ENCODE measurements at regions not wholly inside any gene's neighbourhood (a gene's known extent, or its start where the extent isn't known, plus 50 kb on each side); places are given as distances from the start of the nearest gene placed in this dataset.

DNA sequence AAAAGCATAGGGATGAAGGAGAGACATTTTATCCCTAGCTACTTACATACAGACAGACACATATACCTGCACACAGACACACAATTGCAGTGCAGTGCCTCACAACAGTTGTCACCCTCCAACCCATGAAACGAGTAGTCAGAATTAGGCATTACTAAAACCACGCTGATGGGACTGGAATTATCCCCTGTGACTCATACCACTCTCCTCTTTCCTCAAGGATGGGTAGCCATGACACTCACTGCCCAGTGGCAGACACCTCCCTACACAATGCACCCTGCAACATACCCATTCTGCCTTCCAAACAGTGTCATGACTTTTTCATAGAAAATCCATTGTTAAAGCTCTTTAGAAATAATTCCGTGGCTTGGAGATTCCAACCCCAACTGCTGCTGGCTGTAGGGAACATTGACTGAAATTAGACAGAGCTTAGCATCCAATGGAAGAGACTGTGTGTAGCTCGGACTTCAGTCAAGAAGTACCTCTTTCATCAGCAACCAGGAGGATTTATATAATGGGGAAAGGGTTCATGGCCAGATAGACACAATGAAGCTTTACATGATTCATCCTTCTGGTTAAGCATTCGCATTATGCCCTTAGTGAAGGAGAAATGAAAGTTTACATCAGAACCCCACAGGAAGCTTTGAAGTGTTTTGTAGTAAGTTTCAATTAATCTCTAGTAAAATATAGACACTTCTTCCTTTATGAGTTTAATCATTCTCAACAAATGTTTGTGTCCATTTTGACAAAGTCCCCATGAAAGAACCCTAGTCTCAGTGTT is 155.2 kb downstream of the FBXO15 start:
- DNase-seq (ENCODE audit: low spot score): no peak
- no peak for ATAC-seq (ENCODE audit: low FRiP score)
- TF ChIP-seq, protein P1, sequence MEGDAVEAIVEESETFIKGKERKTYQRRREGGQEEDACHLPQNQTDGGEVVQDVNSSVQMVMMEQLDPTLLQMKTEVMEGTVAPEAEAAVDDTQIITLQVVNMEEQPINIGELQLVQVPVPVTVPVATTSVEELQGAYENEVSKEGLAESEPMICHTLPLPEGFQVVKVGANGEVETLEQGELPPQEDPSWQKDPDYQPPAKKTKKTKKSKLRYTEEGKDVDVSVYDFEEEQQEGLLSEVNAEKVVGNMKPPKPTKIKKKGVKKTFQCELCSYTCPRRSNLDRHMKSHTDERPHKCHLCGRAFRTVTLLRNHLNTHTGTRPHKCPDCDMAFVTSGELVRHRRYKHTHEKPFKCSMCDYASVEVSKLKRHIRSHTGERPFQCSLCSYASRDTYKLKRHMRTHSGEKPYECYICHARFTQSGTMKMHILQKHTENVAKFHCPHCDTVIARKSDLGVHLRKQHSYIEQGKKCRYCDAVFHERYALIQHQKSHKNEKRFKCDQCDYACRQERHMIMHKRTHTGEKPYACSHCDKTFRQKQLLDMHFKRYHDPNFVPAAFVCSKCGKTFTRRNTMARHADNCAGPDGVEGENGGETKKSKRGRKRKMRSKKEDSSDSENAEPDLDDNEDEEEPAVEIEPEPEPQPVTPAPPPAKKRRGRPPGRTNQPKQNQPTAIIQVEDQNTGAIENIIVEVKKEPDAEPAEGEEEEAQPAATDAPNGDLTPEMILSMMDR (IDR thresholded peaks at IDR 0.05): no peak

- DNase-seq (ENCODE audit: low spot score) (no peak), ATAC-seq (ENCODE audit: low FRiP score) (no peak)
- TF ChIP-seq, protein P1 (IDR thresholded peaks at IDR 0.05): no peak
Observed at GRCh38 chr18:73991570-73991969, 156.1 kb downstream of the FBXO15 start.

GRCh38 chr18:73990258-73990657 is 157.4 kb downstream of the FBXO15 start:
- no peak for ATAC-seq (ENCODE audit: low FRiP score)
- no peak for DNase-seq (ENCODE audit: low spot score)
- TF ChIP-seq, protein P1 (IDR thresholded peaks at IDR 0.05): no peak

- DNase-seq (ENCODE audit: low spot score) (no peak), ATAC-seq (ENCODE audit: low FRiP score) (no peak)
- TF ChIP-seq, protein P1 (IDR thresholded peaks at IDR 0.05): no peak
Observed at GRCh38 chr18:73987247-73987980, 160.2 kb downstream of the FBXO15 start.

- DNase-seq (ENCODE audit: low spot score) (no peak), ATAC-seq (ENCODE audit: low FRiP score) (no peak)
- TF ChIP-seq, protein P1 (IDR thresholded peaks at IDR 0.05): no peak
Observed at GRCh38 chr18:73986711-73987110, 160.9 kb downstream of the FBXO15 start.

DNA sequence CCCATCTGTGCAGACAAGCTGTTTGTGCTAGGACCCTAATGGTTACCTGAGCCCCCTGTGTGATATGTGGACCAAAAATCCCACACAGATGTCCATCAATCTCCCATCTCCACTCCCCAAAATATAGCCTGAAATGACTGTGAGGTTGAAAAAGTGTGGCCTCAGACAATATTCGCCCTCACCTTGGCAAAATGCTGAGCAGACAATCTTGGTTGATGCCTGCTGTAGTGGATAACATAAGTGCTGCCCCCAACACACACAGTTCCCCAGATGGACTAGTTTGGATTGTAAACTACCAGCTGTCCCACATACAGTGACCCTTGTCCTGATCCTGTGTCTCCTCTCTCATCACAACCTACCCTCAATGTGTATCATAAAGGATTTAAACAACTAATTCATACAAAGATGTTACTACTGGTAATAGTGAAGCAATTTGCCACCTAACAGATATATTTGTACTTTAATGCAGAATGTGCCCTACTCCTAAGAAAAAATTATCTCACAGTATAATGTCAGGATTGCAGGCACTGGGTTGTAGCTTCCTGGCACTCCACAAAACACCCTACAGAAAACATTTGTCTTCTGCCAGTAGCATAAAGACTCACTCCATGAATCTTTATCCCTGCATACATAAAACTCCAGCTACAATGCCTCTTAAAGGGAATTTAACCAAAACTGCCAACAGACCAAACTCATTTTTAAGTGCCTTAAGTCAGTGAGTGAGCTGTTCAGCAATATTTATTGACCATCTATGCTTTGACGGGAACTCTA is 161.6 kb downstream of the FBXO15 start:
- ATAC-seq (ENCODE audit: low FRiP score): no peak
- TF ChIP-seq, protein P1 (IDR thresholded peaks at IDR 0.05): no peak
- no peak for DNase-seq (ENCODE audit: low spot score)

Data from omental fat pad (tissue), 3 donors.